Prostate gland (tissue), 2 donors: ENCODE measurements at regions not wholly inside any gene's neighbourhood (a gene's known extent, or its start where the extent isn't known, plus 50 kb on each side); places are given as distances from the start of the nearest gene placed in this dataset.

ENCODE experiments used
- DNase-seq: peaks from one replicate; pipeline ENCODE4 v3.0.0-alpha.2; 2019; ENCODE audit warnings: low spot score
- H3K27ac ChIP-seq, 2 donors: fragments of 200-600 bp; sonication (generic); 2 replicates each; pipeline ENCODE4 v1.5.1; 2017 to 2019
- H3K27me3 ChIP-seq: fragments of 200-600 bp; sonication (generic); replicated peaks from 2 replicates; pipeline ENCODE4 v1.5.1; 2019; ENCODE audit not compliant: insufficient read depth
- H3K36me3 ChIP-seq, 2 donors: fragments of 200-600 bp; sonication (generic); 1 replicate in 1 of 2; 2 replicates in 1 of 2; pipeline versions ENCODE4 v1.5.1 to v1.8.1; 2017 to 2019
- H3K4me1 ChIP-seq: fragments of 200-600 bp; sonication (generic); replicated peaks from 2 replicates; pipeline ENCODE4 v1.5.1; 2019
- H3K4me3 ChIP-seq, 2 donors: fragments of 200-600 bp; sonication (generic); 2 replicates each; pipeline ENCODE4 v1.5.1; 2017 to 2019
- H3K9me3 ChIP-seq: fragments of 200-600 bp; sonication (generic); 2 replicates; pipeline ENCODE4 v1.5.1; 2017
- CTCF ChIP-seq, 4 experiments: fragments of 200-600 bp in 2 of 4; fragments of 450-650 bp in 2 of 4; sonication (generic) in 2 of 4; IDR thresholded peaks; 1 replicate in 3 of 4; 2 replicates in 1 of 4; pipeline ENCODE4 v1.5.1; 2016 to 2019; ENCODE audit warnings: antibody characterized with exemption in 4 of 4, mild to moderate bottlenecking in 2 of 4, moderate library complexity in 2 of 4
- POLR2A ChIP-seq: fragments of 450-650 bp; IDR thresholded peaks from one replicate; pipeline ENCODE4 v1.6.1; 2016; ENCODE audit warnings: antibody characterized with exemption, mild to moderate bottlenecking
- POLR2AphosphoS5 ChIP-seq: sonication (generic); formaldehyde crosslinking; IDR thresholded peaks from one replicate; pipeline ENCODE4 v1.6.1; 2017; ENCODE audit warnings: antibody characterized with exemption
- WGBS: methylation state at CpG from one replicate; pipeline ENCODE4 v1.1.5; 2018; 5-methylcytosine and 5-hydroxymethylcytosine counted together
- intact Hi-C: fragments of 100-400 bp; cut with DNase I; formaldehyde crosslinking; loops from one replicate; pipeline ENCODE4 v1.14.2; 2022

- TF ChIP-seq CTCF (IDR thresholded peaks at IDR 0.05) (no peak), POLR2AphosphoS5 (no peak), POLR2A (no peak)
- H3K36me3 ChIP-seq, result no peaks in the 10 kb centered on the region
- H3K27ac ChIP-seq, result no peak overlapping the region
- H3K4me3 ChIP-seq, result no peak overlapping the region
- intact Hi-C loops, result no loop called here
- no peak for DNase-seq
- no peaks in the 10 kb centered on the region for H3K9me3 ChIP-seq
- peaks cover 2% of the 10 kb centered on the region for H3K27me3 ChIP-seq
- 81% methylated on average over 6 of the region's 6 CpGs for WGBS
- no peaks in the 10 kb centered on the region for H3K4me1 ChIP-seq
Measured at GRCh38 chr12:74365178-74365964, 172.3 kb upstream of the ATXN7L3B start.

- TF ChIP-seq POLR2A (no peak), POLR2AphosphoS5 (no peak), CTCF (IDR thresholded peaks at IDR 0.05) (no peak)
- Histone ChIP-seq H3K27ac (no peak overlapping the region), H3K36me3 (no peaks in the 10 kb centered on the region), H3K4me3 (no peak overlapping the region), H3K9me3 (no peaks in the 10 kb centered on the region), H3K27me3 (peaks cover 2% of the 10 kb centered on the region), H3K4me1 (no peaks in the 10 kb centered on the region)
- intact Hi-C loops, result no loop called here
- 38% methylated on average over 2 of the region's 2 CpGs for WGBS
- DNase-seq, result no peak
Measured at GRCh38 chr12:74370608-74371216, 166.9 kb upstream of the ATXN7L3B start.

GRCh38 chr12:74379114-74379513, 158.5 kb upstream of the ATXN7L3B start:
- H3K4me3 ChIP-seq, result no peak overlapping the region
- intact Hi-C loops, result no loop called here
- no peak for TF ChIP-seq CTCF (IDR thresholded peaks at IDR 0.05)
- TF ChIP-seq POLR2A, result no peak
- TF ChIP-seq POLR2AphosphoS5, result no peak
- no peak for DNase-seq
- no peaks in the 10 kb centered on the region for H3K4me1 ChIP-seq
- H3K9me3 ChIP-seq, result no peaks in the 10 kb centered on the region
- H3K27me3 ChIP-seq, result no peaks in the 10 kb centered on the region
- WGBS, result 59% methylated on average over 5 of the region's 5 CpGs
- no peak overlapping the region for H3K27ac ChIP-seq
- H3K36me3 ChIP-seq, result no peaks in the 10 kb centered on the region

GRCh38 chr12:74381958-74382357, 155.7 kb upstream of the ATXN7L3B start:
- H3K27me3 ChIP-seq, result no peaks in the 10 kb centered on the region
- WGBS, result 66% methylated on average over 2 of the region's 2 CpGs
- H3K4me3 ChIP-seq, result no peak overlapping the region
- no peak overlapping the region for H3K27ac ChIP-seq
- intact Hi-C loops, result no loop called here
- TF ChIP-seq CTCF (IDR thresholded peaks at IDR 0.05), result no peak
- TF ChIP-seq POLR2A, result no peak
- TF ChIP-seq POLR2AphosphoS5, result no peak
- H3K4me1 ChIP-seq, result no peaks in the 10 kb centered on the region
- H3K36me3 ChIP-seq, result no peaks in the 10 kb centered on the region
- no peaks in the 10 kb centered on the region for H3K9me3 ChIP-seq
- no peak for DNase-seq

- Histone ChIP-seq H3K27ac (no peak overlapping the region), H3K4me3 (no peak overlapping the region), H3K4me1 (no peaks in the 10 kb centered on the region), H3K36me3 (no peaks in the 10 kb centered on the region), H3K9me3 (no peaks in the 10 kb centered on the region), H3K27me3 (no peaks in the 10 kb centered on the region)
- TF ChIP-seq POLR2A, result no peak
- no peak for TF ChIP-seq CTCF (IDR thresholded peaks at IDR 0.05)
- TF ChIP-seq POLR2AphosphoS5, result no peak
- no peak for DNase-seq
- intact Hi-C loops, result no loop called here
Measured at GRCh38 chr12:74382983-74383382, 154.7 kb upstream of the ATXN7L3B start.
